WTC11 (cell line): ENCODE measurements at regions not wholly inside any gene's neighbourhood (a gene's known extent, or its start where the extent isn't known, plus 50 kb on each side); places are given as distances from the start of the nearest gene placed in this dataset.
"Not testable (repeated sequence)": the region's sequence is repeated elsewhere in the genome, so short reads cannot be mapped to it uniquely, and the experiment has no call there.

Experiments
- ATAC-seq: fragments of 200-7000 bp; cut with Tn5 transposase; 2 replicates; pipeline ENCODE4 v1.10.0; 2021; ENCODE audit warnings: mild to moderate bottlenecking, moderate library complexity
- CTCF ChIA-PET: fragments of 300-600 bp; sonication (Branson Sonifier 250); formaldehyde crosslinking; loops from one replicate; lab custom pipeline; 2021; ENCODE audit warnings: antibody characterized with exemption; lab: Charles Lee
- POLR2A ChIA-PET: fragments of 350-600 bp; sonication (Branson Sonifier 250); formaldehyde crosslinking; loops from one replicate; lab custom pipeline; 2021; ENCODE audit warnings: antibody characterized with exemption; lab: Charles Lee
- DNase-seq: peaks from one replicate; pipeline ENCODE4 v3.0.0; 2021; ENCODE audit warnings: low spot score
- H3K27ac Mint-ChIP-seq: 2 replicates; pipeline ENCODE4 v1.8.0; 2021; ENCODE audit warnings: mixed read lengths
- H3K27me3 Mint-ChIP-seq: 2 replicates; pipeline ENCODE4 v1.8.0; 2021; ENCODE audit warnings: low read depth, mild to moderate bottlenecking, moderate library complexity, mixed read lengths
- H3K36me3 Mint-ChIP-seq: 2 replicates; pipeline ENCODE4 v1.8.0; 2021; ENCODE audit warnings: mixed read lengths
- H3K4me1 Mint-ChIP-seq: 2 replicates; pipeline ENCODE4 v1.8.0; 2022; ENCODE audit warnings: mixed read lengths
- H3K4me3 Mint-ChIP-seq: 2 replicates; pipeline ENCODE4 v1.8.0; 2021; ENCODE audit warnings: mild to moderate bottlenecking, moderate library complexity, mixed read lengths
- H3K9me3 Mint-ChIP-seq: 2 replicates; pipeline ENCODE4 v1.8.0; 2021; ENCODE audit warnings: mixed read lengths
- GTF2I ChIP-seq: fragments of 250-450 bp; sonication (Bioruptor Pico); conservative IDR thresholded peaks from 2 replicates; pipeline ENCODE4 v1.4.0; 2021; ENCODE audit warnings: mild to moderate bottlenecking
- TF ChIP-seq, protein P1 (sequence below): fragments of 200-600 bp; IDR thresholded peaks from 2 replicates; pipeline ENCODE4 v1.8.0; 2022; ENCODE audit warnings: antibody characterized with exemption

GRCh38 chrX:89757767-89758166 is 163.9 kb upstream of the TGIF2LX start:
- TF ChIP-seq, protein P1, sequence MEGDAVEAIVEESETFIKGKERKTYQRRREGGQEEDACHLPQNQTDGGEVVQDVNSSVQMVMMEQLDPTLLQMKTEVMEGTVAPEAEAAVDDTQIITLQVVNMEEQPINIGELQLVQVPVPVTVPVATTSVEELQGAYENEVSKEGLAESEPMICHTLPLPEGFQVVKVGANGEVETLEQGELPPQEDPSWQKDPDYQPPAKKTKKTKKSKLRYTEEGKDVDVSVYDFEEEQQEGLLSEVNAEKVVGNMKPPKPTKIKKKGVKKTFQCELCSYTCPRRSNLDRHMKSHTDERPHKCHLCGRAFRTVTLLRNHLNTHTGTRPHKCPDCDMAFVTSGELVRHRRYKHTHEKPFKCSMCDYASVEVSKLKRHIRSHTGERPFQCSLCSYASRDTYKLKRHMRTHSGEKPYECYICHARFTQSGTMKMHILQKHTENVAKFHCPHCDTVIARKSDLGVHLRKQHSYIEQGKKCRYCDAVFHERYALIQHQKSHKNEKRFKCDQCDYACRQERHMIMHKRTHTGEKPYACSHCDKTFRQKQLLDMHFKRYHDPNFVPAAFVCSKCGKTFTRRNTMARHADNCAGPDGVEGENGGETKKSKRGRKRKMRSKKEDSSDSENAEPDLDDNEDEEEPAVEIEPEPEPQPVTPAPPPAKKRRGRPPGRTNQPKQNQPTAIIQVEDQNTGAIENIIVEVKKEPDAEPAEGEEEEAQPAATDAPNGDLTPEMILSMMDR: peak; percentile 34; the same call in 1 of the 2 replicates
- POLR2A ChIA-PET, H3K4me3 Mint-ChIP-seq, H3K27ac Mint-ChIP-seq, ATAC-seq, DNase-seq, H3K27me3 Mint-ChIP-seq, H3K4me1 Mint-ChIP-seq, CTCF ChIA-PET: not testable (repeated sequence)
- Mint-ChIP-seq H3K36me3 (peaks cover 41% of the 10 kb centered on the region), H3K9me3 (peaks cover 32% of the 10 kb centered on the region)

- H3K27ac Mint-ChIP-seq, H3K4me1 Mint-ChIP-seq, DNase-seq, CTCF ChIA-PET, POLR2A ChIA-PET, H3K27me3 Mint-ChIP-seq, H3K4me3 Mint-ChIP-seq: not testable (repeated sequence)
- peak; percentile 89 for TF ChIP-seq GTF2I
- peak; percentile 48 for ATAC-seq
- Mint-ChIP-seq H3K36me3 (peaks cover 41% of the 10 kb centered on the region), H3K9me3 (peaks cover 32% of the 10 kb centered on the region)
These were observed 162.5 kb upstream of the TGIF2LX start for GRCh38 chrX:89759076-89759685.

DNA sequence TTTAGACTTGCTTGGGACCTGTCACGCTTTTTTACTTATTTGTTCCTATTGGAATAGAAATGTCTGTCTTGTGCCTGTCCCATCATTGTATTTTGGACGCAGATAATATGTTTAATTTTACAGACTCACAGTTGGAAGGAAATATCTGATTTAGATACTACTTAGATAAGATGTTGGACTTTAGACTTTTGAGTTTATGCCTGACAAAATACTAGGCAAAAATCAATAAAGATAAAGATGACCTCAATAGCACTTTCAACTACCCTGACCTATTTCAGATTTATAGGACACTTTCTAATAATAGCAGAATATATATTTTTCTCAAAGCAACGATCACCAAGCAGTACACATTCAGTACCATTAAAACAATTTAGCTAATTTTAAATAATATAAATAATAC is 150.1 kb upstream of the TGIF2LX start:
- H3K9me3 Mint-ChIP-seq, H3K27me3 Mint-ChIP-seq, H3K36me3 Mint-ChIP-seq, POLR2A ChIA-PET, H3K27ac Mint-ChIP-seq, DNase-seq, ATAC-seq, CTCF ChIA-PET, H3K4me3 Mint-ChIP-seq, H3K4me1 Mint-ChIP-seq: not testable (repeated sequence)

DNA sequence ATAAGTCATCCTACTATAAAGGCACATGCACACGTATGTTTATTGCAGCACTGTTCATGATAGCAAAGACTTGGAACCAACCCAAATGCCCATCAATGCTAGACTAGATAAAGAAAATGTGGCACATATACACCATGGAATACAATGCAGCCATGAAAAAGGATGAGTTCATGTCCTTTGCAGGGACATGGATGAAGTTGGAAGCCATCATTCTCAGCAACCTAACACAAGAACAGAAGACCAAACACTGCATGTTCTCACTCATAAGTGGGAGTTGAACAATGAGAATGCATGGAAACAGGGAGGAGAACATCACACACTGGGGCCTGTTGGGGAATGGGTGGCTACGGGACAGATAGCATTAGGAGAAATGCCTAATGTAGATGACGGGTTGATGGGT is 110.3 kb upstream of the TGIF2LX start:
- H3K4me1 Mint-ChIP-seq, H3K36me3 Mint-ChIP-seq, POLR2A ChIA-PET: not testable (repeated sequence)

DNA sequence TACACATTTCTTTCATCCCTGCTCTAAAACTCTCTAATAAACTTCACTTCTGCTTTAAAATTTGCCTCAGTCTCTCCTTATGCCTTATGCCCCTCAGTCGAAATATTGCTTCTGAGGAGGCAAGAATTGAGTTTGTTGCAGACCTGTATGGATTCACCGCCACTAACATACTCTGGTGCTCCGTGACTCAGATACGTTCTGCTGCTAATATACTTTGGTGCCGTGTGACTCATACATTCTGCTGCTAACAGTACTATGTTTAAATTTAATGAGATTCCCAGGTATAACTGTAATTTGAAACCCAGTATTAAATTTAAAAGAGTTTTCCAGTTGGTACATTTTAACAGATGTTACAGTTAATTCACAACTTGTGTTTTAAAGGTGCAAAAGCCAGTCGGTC is 82.0 kb upstream of the TGIF2LX start:
- H3K27me3 Mint-ChIP-seq, POLR2A ChIA-PET, ATAC-seq, H3K9me3 Mint-ChIP-seq, DNase-seq, H3K27ac Mint-ChIP-seq, CTCF ChIA-PET, H3K36me3 Mint-ChIP-seq, H3K4me3 Mint-ChIP-seq, H3K4me1 Mint-ChIP-seq: not testable (repeated sequence)

More for the DNA sequence above, 110.3 kb upstream of the TGIF2LX start:
- H3K27me3 Mint-ChIP-seq, ATAC-seq, DNase-seq, H3K9me3 Mint-ChIP-seq, H3K27ac Mint-ChIP-seq, H3K4me3 Mint-ChIP-seq, CTCF ChIA-PET: not testable (repeated sequence)

- DNase-seq: peak; percentile 23
- TF ChIP-seq, protein P1: 0 out of 2 replicates have a peak, but pooled peaks have one; percentile 18
- TF ChIP-seq, all 79 proteins: peak for 1; not testable (repeated sequence) for 78
- H3K4me1 Mint-ChIP-seq, H3K27ac Mint-ChIP-seq, H3K36me3 Mint-ChIP-seq, POLR2A ChIA-PET, H3K27me3 Mint-ChIP-seq, H3K9me3 Mint-ChIP-seq, H3K4me3 Mint-ChIP-seq, CTCF ChIA-PET: not testable (repeated sequence)
- peak; percentile 85 for ATAC-seq
These were observed 50.0 kb upstream of the TGIF2LX start for GRCh38 chrX:89871662-89872061.
